ENCODE measurements at regions not wholly inside any gene's neighbourhood (a gene's known extent, or its start where the extent isn't known, plus 50 kb on each side); places are given as distances from the start of the nearest gene placed in this dataset.

DNA sequence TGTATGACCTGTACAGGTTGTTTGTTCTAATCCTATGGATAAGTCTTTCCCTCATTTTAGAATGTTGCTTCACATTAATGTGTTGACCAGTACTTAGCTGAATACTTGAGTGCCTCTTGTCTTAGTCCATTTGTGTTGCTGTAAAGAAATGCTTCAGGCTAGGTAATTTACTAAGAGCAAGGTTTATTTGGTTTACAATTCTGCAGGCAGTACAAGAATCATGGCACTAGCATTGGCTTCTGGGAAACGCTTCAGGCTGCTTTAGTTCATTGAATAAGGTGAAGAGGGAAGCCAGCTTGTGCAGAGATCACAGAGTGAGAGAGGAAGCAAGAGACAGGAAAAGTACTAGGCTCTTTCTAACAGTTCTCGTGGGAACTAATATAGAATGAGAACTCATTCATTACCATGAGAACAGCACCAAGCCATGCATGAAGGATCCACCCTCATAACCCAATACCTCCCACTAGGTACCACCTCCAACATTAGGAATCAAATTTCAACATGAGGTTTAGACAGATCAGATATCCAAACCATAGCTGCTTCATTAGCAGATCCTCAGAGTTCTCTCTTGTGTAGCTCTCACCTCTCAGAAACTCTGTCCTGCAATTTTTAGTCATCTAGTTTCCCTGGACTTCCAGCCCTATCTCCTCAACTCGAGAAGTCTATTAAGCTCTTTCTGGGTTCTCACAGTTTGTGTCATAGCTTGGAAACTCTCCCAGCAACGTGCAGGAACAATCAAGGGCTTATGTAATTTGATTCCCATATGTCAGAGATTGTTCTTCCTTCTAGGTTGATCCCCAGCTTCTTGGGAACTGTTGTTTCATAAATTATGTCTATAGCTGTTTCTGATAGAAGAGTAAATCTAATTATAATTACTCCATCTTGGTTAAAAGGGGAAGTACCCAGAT lies 2082.3 kb upstream of the CELF4 start:
- H3K36me3 ChIP-seq (ENCODE audit: control insufficient read depth, insufficient read depth, low read length): no peaks in the 10 kb centered on the region
- H3K4me3 ChIP-seq (ENCODE audit: low read depth, low read length): no peak overlapping the region
- DNase-seq (ENCODE audit: low read depth) (peak; percentile 86), FAIRE-seq (no peak)
- no peaks in the 10 kb centered on the region for H3K27me3 ChIP-seq (ENCODE audit: control insufficient read depth, insufficient read depth, low read length)
- TF ChIP-seq, protein P1, sequence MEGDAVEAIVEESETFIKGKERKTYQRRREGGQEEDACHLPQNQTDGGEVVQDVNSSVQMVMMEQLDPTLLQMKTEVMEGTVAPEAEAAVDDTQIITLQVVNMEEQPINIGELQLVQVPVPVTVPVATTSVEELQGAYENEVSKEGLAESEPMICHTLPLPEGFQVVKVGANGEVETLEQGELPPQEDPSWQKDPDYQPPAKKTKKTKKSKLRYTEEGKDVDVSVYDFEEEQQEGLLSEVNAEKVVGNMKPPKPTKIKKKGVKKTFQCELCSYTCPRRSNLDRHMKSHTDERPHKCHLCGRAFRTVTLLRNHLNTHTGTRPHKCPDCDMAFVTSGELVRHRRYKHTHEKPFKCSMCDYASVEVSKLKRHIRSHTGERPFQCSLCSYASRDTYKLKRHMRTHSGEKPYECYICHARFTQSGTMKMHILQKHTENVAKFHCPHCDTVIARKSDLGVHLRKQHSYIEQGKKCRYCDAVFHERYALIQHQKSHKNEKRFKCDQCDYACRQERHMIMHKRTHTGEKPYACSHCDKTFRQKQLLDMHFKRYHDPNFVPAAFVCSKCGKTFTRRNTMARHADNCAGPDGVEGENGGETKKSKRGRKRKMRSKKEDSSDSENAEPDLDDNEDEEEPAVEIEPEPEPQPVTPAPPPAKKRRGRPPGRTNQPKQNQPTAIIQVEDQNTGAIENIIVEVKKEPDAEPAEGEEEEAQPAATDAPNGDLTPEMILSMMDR (IDR thresholded peaks at IDR 0.05; ENCODE audit: insufficient read depth, low read length, severe bottlenecking): no peak

DNA sequence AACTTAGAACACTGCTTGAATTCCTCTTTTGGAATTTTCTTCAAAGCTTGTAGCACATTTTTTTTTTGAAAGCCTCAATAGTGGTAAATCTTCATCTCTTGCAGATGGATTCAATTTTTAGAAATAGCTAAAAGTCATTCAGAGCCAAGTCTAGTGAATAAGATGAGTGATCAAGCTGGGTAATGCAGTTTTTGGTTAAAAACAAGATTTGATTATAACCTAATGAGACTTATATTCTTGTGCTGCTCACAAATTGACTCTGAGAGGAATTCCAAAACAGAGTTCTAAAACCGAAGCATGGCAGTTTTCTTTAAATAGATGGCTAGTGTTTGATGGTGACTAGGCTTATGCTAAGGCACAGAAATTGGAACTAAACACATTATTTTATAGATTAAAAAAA lies 2072.6 kb upstream of the CELF4 start:
- FAIRE-seq (no peak), DNase-seq (ENCODE audit: low read depth) (no peak)
- TF ChIP-seq, protein P1 (IDR thresholded peaks at IDR 0.05; ENCODE audit: insufficient read depth, low read length, severe bottlenecking): no peak

DNA sequence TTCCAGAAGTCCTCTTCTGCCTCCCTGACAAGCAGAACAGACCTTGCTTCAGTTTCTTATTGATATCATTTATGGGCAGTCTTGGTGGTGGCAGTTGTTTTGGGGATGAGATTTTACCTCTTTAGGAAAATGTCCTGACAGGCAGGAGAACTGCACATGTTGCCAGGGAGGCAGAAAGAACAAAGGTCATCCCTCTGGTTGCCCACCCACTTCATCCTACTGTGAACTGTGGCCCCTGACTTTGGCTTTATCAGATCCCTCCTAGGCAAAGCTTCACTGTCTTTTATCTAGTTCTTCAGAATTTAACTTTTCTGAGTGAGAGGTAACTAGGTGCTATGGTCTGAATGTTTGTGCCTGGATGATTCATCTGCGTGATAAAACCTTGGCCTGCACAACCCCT lies 2071.3 kb upstream of the CELF4 start:
- FAIRE-seq: no peak

More for the DNA sequence above, 2072.6 kb upstream of the CELF4 start:
- no peak overlapping the region for H3K4me3 ChIP-seq (ENCODE audit: low read depth, low read length)
- H3K27me3 ChIP-seq (ENCODE audit: control insufficient read depth, insufficient read depth, low read length): no peaks in the 10 kb centered on the region
- H3K36me3 ChIP-seq (ENCODE audit: control insufficient read depth, insufficient read depth, low read length): no peaks in the 10 kb centered on the region

DNA sequence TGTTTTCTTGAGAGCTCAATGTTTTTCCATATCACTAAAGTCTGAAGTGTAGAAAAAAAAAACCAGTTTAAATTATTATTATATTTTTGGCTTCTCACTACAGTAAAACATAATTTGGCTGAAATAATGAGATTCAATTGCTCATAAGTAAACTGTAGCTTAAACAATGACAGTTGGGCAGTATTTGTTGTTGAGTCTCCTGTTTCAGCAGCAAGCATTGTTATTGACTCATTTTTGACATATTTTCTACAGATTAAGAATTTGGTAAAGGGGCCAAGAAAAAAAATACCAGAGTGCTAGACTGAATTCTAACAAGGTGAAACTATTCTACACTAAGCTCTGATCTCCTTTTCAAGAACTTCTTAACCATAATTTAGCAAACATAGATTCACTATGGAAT lies 2070.4 kb upstream of the CELF4 start:
- H3K27me3 ChIP-seq (ENCODE audit: control insufficient read depth, insufficient read depth, low read length): no peaks in the 10 kb centered on the region
- DNase-seq (ENCODE audit: low read depth) (no peak), FAIRE-seq (no peak)
- H3K4me3 ChIP-seq (ENCODE audit: low read depth, low read length): no peak overlapping the region
- TF ChIP-seq, protein P1 (IDR thresholded peaks at IDR 0.05; ENCODE audit: insufficient read depth, low read length, severe bottlenecking): no peak
- no peaks in the 10 kb centered on the region for H3K36me3 ChIP-seq (ENCODE audit: control insufficient read depth, insufficient read depth, low read length)

More for the DNA sequence above, 2071.3 kb upstream of the CELF4 start:
- TF ChIP-seq, protein P1 (IDR thresholded peaks at IDR 0.05; ENCODE audit: insufficient read depth, low read length, severe bottlenecking): no peak
- H3K4me3 ChIP-seq (ENCODE audit: low read depth, low read length): no peak overlapping the region
- no peaks in the 10 kb centered on the region for H3K27me3 ChIP-seq (ENCODE audit: control insufficient read depth, insufficient read depth, low read length)
- H3K36me3 ChIP-seq (ENCODE audit: control insufficient read depth, insufficient read depth, low read length): no peaks in the 10 kb centered on the region
- DNase-seq (ENCODE audit: low read depth): no peak

DNA sequence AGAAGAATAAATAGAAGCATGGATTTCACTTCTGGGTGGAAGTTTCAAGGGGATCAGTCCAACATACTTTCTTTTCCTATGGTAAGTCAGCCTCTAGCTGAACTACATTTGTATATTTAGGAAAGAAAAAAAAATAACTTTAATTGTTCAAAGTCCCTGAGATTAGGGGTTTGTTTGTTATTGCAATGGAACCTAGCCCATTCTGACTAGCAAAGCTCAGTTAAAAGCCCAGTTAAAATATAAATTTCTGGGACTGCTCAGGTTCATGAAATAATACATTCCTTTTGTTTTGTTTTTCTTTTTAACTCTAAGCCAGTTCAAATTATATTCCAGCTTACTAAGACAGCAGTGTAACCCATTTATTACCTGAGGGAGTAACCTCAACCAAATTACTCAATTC lies 2069.6 kb upstream of the CELF4 start:
- no peaks in the 10 kb centered on the region for H3K36me3 ChIP-seq (ENCODE audit: control insufficient read depth, insufficient read depth, low read length)
- H3K4me3 ChIP-seq (ENCODE audit: low read depth, low read length): no peak overlapping the region
- DNase-seq (ENCODE audit: low read depth): no peak
- TF ChIP-seq, protein P1 (IDR thresholded peaks at IDR 0.05; ENCODE audit: insufficient read depth, low read length, severe bottlenecking): no peak
- no peaks in the 10 kb centered on the region for H3K27me3 ChIP-seq (ENCODE audit: control insufficient read depth, insufficient read depth, low read length)
- FAIRE-seq: no peak

All from bronchial epithelial cell (primary cell).